GF-D8 (cell line): ENCODE measurements at regions not wholly inside any gene's neighbourhood (a gene's known extent, or its start where the extent isn't known, plus 50 kb on each side); places are given as distances from the start of the nearest gene placed in this dataset.
"Not testable (repeated sequence)": the region's sequence is repeated elsewhere in the genome, so short reads cannot be mapped to it uniquely, and the experiment has no call there.

Experiments used
- DNase-seq: peaks from one replicate; lab custom pipeline; 2025; lab: John Stamatoyannopoulos, UW

GRCh38 chr20:4635781-4636180 lies 50.5 kb upstream of the PRNP start:
- no peak for DNase-seq

GRCh38 chr20:4635342-4635741 lies 50.9 kb upstream of the PRNP start:
- no peak for DNase-seq

- DNase-seq = peak; percentile 10
Observed at GRCh38 chr20:4633780-4634179, 52.5 kb upstream of the PRNP start.

GRCh38 chr20:4633379-4633778 lies 52.9 kb upstream of the PRNP start:
- DNase-seq = no peak

GRCh38 chr20:4632876-4633275 lies 53.4 kb upstream of the PRNP start:
- no peak for DNase-seq

GRCh38 chr20:4626228-4626627 lies 60.0 kb upstream of the PRNP start:
- DNase-seq = no peak

- no peak for DNase-seq
Observed at GRCh38 chr20:4625687-4626086, 60.6 kb upstream of the PRNP start.

- not testable (repeated sequence) for DNase-seq
Observed at GRCh38 chr20:4624675-4625336, 61.5 kb upstream of the PRNP start.

- not testable (repeated sequence) for DNase-seq
Observed at GRCh38 chr20:4619144-4619543, 67.1 kb upstream of the PRNP start.

- no peak for DNase-seq
Observed at GRCh38 chr20:4617484-4617883, 68.8 kb upstream of the PRNP start.

GRCh38 chr20:4617019-4617418 lies 69.2 kb upstream of the PRNP start:
- DNase-seq = no peak

GRCh38 chr20:4613718-4614620 lies 72.3 kb upstream of the PRNP start:
- peak; percentile 27 for DNase-seq

GRCh38 chr20:4613184-4613583 lies 73.1 kb upstream of the PRNP start:
- no peak for DNase-seq

- DNase-seq = no peak
Observed at GRCh38 chr20:4610871-4611270, 75.4 kb upstream of the PRNP start.

- DNase-seq = no peak
Observed at GRCh38 chr20:4609511-4609910, 76.7 kb upstream of the PRNP start.

GRCh38 chr20:4608861-4609260 lies 77.4 kb upstream of the PRNP start:
- DNase-seq = no peak

- DNase-seq = peak; percentile 13
Observed at GRCh38 chr20:4607287-4607713, 79.0 kb upstream of the PRNP start.

GRCh38 chr20:4606051-4606450 lies 80.2 kb upstream of the PRNP start:
- no peak for DNase-seq

- no peak for DNase-seq
Observed at GRCh38 chr20:4605166-4605565, 81.1 kb upstream of the PRNP start.

- DNase-seq = no peak
Observed at GRCh38 chr20:4604580-4604979, 81.7 kb upstream of the PRNP start.

GRCh38 chr20:4603724-4604123 lies 82.5 kb upstream of the PRNP start:
- no peak for DNase-seq

GRCh38 chr20:4602297-4602631 lies 84.0 kb upstream of the PRNP start:
- no peak for DNase-seq

GRCh38 chr20:4601630-4602296 lies 84.5 kb upstream of the PRNP start:
- DNase-seq = no peak
